Type B pancreatic cell (in vitro differentiated cells): ENCODE measurements at regions not wholly inside any gene's neighbourhood (a gene's known extent, or its start where the extent isn't known, plus 50 kb on each side); places are given as distances from the start of the nearest gene placed in this dataset.

Experiments
- DNase-seq: peaks from one replicate; pipeline ENCODE4 v3.0.0; 2021; ENCODE audit warnings: mixed read lengths; ENCODE audit not compliant: unreplicated experiment; ENCODE audit errors: extremely low spot score
- H3K27ac Mint-ChIP-seq: 2 replicates; pipeline ENCODE4 v1.8.0; 2021; ENCODE audit warnings: mild to moderate bottlenecking, mixed read lengths
- H3K27me3 Mint-ChIP-seq: 2 replicates; pipeline ENCODE4 v1.8.0; 2021; ENCODE audit warnings: mixed read lengths
- H3K36me3 Mint-ChIP-seq: 2 replicates; pipeline ENCODE4 v1.8.0; 2021; ENCODE audit warnings: mixed read lengths
- H3K4me1 Mint-ChIP-seq: one replicate; pipeline ENCODE4 v1.8.0; 2021; ENCODE audit warnings: mixed read lengths; ENCODE audit not compliant: unreplicated experiment
- H3K4me3 Mint-ChIP-seq: 2 replicates; pipeline ENCODE4 v1.8.0; 2021; ENCODE audit warnings: mild to moderate bottlenecking, mixed read lengths
- H3K9me3 Mint-ChIP-seq: 2 replicates; pipeline ENCODE4 v1.8.0; 2021; ENCODE audit warnings: mixed read lengths
- TF ChIP-seq, protein P1 (sequence below): fragments of 200-600 bp; sonication (generic); conservative IDR thresholded peaks from 2 replicates; pipeline ENCODE4 v1.5.0; 2021; ENCODE audit warnings: antibody characterized with exemption, mild to moderate bottlenecking

DNA sequence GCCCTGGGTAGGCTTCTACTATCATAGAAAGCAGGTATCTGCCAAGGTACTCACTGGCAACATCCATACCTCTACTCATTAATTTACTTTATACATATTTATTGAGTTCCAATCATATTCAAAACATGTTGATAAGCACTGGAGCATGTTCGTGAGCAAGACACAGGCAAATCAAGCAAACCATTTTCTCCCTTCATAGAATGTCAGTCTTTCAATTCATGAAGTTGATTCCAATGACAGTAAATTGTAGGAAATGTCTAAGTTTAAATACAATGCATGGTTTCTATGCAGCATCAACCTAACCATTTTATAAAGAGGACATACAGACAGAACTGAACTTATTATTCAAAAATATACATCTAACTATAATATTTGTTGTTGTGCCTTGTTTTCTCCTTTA is 978.6 kb downstream of the CDH8 start:
- Mint-ChIP-seq H3K9me3 (no peaks in the 10 kb centered on the region), H3K27me3 (peaks cover 6% of the 10 kb centered on the region), H3K27ac (no peak overlapping the region), H3K4me3 (no peak overlapping the region), H3K4me1 (no peaks in the 10 kb centered on the region), H3K36me3 (no peaks in the 10 kb centered on the region)
- TF ChIP-seq, protein P1, sequence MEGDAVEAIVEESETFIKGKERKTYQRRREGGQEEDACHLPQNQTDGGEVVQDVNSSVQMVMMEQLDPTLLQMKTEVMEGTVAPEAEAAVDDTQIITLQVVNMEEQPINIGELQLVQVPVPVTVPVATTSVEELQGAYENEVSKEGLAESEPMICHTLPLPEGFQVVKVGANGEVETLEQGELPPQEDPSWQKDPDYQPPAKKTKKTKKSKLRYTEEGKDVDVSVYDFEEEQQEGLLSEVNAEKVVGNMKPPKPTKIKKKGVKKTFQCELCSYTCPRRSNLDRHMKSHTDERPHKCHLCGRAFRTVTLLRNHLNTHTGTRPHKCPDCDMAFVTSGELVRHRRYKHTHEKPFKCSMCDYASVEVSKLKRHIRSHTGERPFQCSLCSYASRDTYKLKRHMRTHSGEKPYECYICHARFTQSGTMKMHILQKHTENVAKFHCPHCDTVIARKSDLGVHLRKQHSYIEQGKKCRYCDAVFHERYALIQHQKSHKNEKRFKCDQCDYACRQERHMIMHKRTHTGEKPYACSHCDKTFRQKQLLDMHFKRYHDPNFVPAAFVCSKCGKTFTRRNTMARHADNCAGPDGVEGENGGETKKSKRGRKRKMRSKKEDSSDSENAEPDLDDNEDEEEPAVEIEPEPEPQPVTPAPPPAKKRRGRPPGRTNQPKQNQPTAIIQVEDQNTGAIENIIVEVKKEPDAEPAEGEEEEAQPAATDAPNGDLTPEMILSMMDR = no peak
- no peak for DNase-seq

DNA sequence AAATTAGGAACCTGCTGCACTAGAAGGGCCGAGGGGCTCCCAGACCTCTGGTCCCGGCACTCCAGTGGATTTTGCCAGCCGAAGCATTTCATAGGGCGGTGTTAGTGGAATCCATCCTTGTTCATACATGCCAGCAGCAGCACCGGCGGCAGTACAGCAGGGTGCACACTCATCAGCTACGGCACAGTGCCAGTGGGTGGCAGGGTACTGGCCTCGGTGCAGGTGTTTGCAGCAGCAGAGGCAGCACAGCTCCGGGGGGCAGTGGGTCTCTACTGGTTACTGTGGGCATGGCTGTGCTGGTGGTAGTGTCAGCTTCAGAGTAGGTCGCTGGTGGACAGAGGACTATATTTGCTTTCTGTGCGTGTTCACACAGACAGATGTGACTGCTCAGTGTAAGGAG is 985.7 kb downstream of the CDH8 start:
- Mint-ChIP-seq H3K27me3 (peaks cover 8% of the 10 kb centered on the region), H3K9me3 (no peaks in the 10 kb centered on the region), H3K4me3 (no peak overlapping the region), H3K4me1 (no peaks in the 10 kb centered on the region), H3K36me3 (no peaks in the 10 kb centered on the region), H3K27ac (no peak overlapping the region)
- TF ChIP-seq, protein P1 = no peak
- DNase-seq = no peak

DNA sequence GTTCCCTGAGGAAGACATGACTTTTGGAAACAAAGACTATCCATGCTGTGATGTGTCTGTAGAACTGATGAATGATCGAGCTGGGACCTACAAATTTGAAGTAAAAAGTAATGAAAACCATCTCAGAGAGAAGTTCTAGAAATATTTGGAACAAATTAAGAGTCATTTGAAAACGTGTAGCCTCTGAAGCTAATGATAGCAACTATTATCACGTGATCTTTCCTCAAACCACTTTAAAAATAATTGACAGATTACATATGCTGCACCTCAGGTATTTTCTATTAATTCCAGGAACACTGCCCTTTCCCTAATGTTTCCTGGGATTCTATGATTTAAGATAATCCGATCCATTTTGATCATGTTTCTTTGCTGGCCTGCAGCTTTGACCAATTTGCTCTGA is 990.3 kb downstream of the CDH8 start:
- H3K9me3 Mint-ChIP-seq = no peaks in the 10 kb centered on the region
- TF ChIP-seq, protein P1 = no peak
- H3K36me3 Mint-ChIP-seq = no peaks in the 10 kb centered on the region
- no peak overlapping the region for H3K4me3 Mint-ChIP-seq
- H3K27me3 Mint-ChIP-seq = peaks cover 13% of the 10 kb centered on the region
- no peak for DNase-seq
- no peak overlapping the region for H3K27ac Mint-ChIP-seq
- H3K4me1 Mint-ChIP-seq = no peaks in the 10 kb centered on the region

DNA sequence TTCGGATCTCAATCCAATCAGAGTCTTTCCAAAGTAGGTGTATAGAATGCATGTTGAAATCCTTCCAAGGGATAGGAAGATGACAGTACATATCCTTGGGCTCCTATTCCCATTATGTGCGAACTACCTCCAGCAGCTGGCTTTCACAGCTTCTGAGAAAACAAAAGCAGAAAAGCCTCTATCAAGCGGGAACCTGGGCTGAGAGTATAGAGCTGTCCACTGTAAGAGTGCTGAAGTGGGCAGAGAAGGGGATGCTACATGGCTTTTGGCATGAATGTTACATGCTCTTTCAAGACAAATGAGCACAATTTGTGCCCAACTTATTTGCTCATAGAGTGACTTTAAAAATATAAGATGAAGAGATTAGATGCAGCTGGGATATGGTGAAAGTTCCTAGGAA is 993.5 kb downstream of the CDH8 start:
- H3K36me3 Mint-ChIP-seq = no peaks in the 10 kb centered on the region
- H3K4me3 Mint-ChIP-seq = no peak overlapping the region
- TF ChIP-seq, protein P1 = no peak
- H3K4me1 Mint-ChIP-seq = no peaks in the 10 kb centered on the region
- DNase-seq = no peak
- H3K27ac Mint-ChIP-seq = no peak overlapping the region
- H3K9me3 Mint-ChIP-seq = no peaks in the 10 kb centered on the region
- peaks cover 8% of the 10 kb centered on the region for H3K27me3 Mint-ChIP-seq

DNA sequence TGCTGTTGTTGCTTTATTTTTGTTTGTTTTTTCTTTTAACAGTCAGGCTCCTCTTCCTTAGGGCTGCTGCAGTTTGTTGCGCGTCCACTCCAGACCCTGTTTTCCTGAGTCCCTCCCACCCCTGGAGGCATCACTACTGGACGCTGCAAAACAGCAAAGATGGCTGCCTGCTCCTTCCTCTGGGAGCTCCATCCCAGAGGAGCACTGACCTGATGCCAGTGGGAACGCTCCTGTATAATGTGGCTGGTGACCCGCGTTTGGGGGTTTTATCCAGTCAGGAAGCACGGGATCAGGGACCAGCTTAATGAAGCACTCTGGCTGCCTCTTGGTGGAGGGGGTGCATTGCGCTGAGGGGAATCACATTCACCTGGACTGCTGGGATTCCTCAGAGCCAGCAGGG is 1005.6 kb downstream of the CDH8 start:
- no peak for DNase-seq
- Mint-ChIP-seq H3K27ac (no peak overlapping the region), H3K4me3 (no peak overlapping the region), H3K36me3 (no peaks in the 10 kb centered on the region), H3K27me3 (no peaks in the 10 kb centered on the region), H3K4me1 (no peaks in the 10 kb centered on the region), H3K9me3 (no peaks in the 10 kb centered on the region)
- TF ChIP-seq, protein P1 = no peak
